ENCODE measurements at regions not wholly inside any gene's neighbourhood (a gene's known extent, or its start where the extent isn't known, plus 50 kb on each side); places are given as distances from the start of the nearest gene placed in this dataset.

DNA sequence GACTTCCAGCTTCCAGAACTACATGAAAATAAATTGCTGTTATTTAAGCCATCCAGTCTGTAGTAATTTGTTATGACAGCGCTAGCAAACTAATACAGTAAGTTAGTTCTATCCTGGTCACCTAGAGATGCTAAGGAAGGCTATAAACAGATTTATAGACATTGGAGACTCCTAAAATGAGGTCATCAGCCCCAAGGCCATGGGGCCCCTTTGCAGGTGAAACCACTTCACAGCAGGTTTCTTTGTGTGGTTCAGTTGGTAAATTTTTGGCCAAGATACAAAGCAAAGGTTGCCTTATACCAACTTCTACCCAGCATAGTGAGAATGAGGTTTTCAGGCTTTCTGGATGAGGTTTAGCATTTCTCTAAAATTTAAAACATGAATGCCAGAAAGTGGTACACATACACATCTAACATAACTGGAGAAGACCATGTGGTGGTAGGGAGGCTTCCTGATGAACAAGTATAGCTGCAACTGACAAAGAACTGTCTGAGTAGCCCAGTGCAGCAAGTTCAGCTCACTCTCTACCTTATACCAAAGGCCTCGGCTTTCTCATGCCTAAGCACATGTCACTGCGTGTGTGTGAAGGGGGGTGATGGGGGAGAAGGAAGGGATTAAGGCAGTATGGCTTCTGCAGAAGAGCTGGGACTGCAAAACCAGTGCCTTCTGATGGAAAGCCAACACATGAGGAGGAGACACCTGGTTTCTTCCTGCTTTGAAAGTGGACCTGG, 264.6 kb upstream of the TAS2R1 start:
- no peak for TF ChIP-seq CTCF (IDR thresholded peaks at IDR 0.05; ENCODE audit: borderline replicate concordance, control extremely low read depth, extremely low read depth, insufficient read depth, missing control alignments)
- in situ Hi-C loops (cut with MboI; ENCODE audit: low sequenced_read_pairs, unreplicated experiment): no loop called here
- no peak for DNase-seq (ENCODE audit: low spot score)

DNA sequence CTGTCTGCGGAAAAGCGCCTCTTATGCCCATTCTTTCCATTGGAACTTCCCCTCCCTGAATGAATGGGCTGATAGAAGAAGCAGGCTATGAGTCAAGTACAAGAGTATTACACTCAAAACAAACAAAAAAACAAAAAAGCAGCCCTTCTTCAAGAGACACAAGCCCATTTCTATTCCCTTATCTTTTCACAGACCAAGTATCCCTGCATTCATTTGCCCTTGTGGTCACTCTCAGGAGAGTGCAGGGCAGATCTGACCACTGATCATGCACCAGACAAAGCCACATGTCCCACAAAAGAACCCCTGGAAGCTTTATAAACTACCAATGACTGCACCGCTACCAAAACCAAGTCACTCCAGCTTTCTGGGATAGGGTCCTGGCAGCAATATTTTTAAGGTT, 262.5 kb upstream of the TAS2R1 start:
- TF ChIP-seq CTCF (IDR thresholded peaks at IDR 0.05; ENCODE audit: borderline replicate concordance, control extremely low read depth, extremely low read depth, insufficient read depth, missing control alignments): no peak
- no peak for DNase-seq (ENCODE audit: low spot score)
- in situ Hi-C loops (cut with MboI; ENCODE audit: low sequenced_read_pairs, unreplicated experiment): no loop called here

DNA sequence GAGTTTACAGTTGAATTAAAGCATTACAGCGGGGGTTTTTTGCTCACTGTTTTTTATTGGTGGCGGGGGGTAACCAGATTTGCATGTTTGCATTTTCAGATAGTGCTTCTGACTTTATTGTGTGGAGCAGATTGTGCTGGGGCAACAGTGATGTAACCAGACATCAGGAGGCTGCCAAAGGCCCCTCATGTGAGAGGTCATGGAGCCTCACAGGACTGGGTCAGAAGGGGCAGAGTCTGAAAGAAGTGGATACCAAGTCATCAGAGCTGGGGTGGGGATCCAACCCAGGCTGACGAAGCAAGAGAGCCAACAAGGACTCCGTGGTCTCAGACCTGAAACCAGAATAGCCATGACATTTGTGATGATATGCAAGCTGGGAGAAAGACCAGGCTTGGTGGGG, 259.4 kb upstream of the TAS2R1 start:
- no peak for DNase-seq (ENCODE audit: low spot score)
- in situ Hi-C loops (cut with MboI; ENCODE audit: low sequenced_read_pairs, unreplicated experiment): no loop called here
- TF ChIP-seq CTCF (IDR thresholded peaks at IDR 0.05; ENCODE audit: borderline replicate concordance, control extremely low read depth, extremely low read depth, insufficient read depth, missing control alignments): no peak

GRCh38 chr5:9888501-9888901, 258.4 kb upstream of the TAS2R1 start:
- TF ChIP-seq CTCF (IDR thresholded peaks at IDR 0.05; ENCODE audit: borderline replicate concordance, control extremely low read depth, extremely low read depth, insufficient read depth, missing control alignments): no peak
- no peak for DNase-seq (ENCODE audit: low spot score)
- in situ Hi-C loops (cut with MboI; ENCODE audit: low sequenced_read_pairs, unreplicated experiment): no loop called here

DNA sequence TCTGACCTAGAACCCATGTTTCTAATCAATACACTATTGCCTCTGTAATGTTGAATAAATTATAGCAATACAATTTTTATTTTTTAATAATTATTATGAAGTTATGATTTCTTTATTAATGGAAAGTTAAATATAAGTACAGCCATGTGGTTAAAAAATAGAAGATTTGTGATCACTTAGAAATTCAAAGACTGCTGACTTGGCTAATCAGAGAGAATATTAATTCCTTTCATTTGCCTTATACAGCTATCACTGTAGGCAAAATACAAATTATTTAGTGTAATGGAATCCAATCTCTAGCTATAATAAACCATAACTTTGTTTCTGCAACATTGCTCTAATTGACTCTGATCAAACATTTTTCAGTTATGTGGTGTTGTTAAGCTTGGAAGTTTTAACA, 255.0 kb upstream of the TAS2R1 start:
- DNase-seq (ENCODE audit: low spot score): no peak
- no peak for TF ChIP-seq CTCF (IDR thresholded peaks at IDR 0.05; ENCODE audit: borderline replicate concordance, control extremely low read depth, extremely low read depth, insufficient read depth, missing control alignments)
- in situ Hi-C loops (cut with MboI; ENCODE audit: low sequenced_read_pairs, unreplicated experiment): no loop called here

GRCh38 chr5:9878206-9878605, 248.1 kb upstream of the TAS2R1 start:
- TF ChIP-seq CTCF (IDR thresholded peaks at IDR 0.05; ENCODE audit: borderline replicate concordance, control extremely low read depth, extremely low read depth, insufficient read depth, missing control alignments): no peak
- in situ Hi-C loops (cut with MboI; ENCODE audit: low sequenced_read_pairs, unreplicated experiment): no loop called here
- no peak for DNase-seq (ENCODE audit: low spot score)
